MCF 10A (cell line): ENCODE measurements at regions not wholly inside any gene's neighbourhood (a gene's known extent, or its start where the extent isn't known, plus 50 kb on each side); places are given as distances from the start of the nearest gene placed in this dataset.

Source experiments
- BruUV-seq: library from RNA; stranded (reverse); fragments of 400-500 nt; replicated peaks from 2 replicates; lab custom pipeline; 2021; lab: Mats Ljungman, UMichigan
- CTCF ChIA-PET: fragments of 300-600 bp; sonication (Branson Sonifier 250); formaldehyde crosslinking; extraction: SDS; loops from one replicate; lab custom pipeline; 2021; ENCODE audit warnings: antibody characterized with exemption, inconsistent platforms; lab: Yijun Ruan, JAX
- POLR2A ChIA-PET: fragments of 300-600, 350-650 bp; sonication (Branson Sonifier 250); formaldehyde crosslinking; extraction: SDS; loops from one replicate; lab custom pipeline; 2020; ENCODE audit warnings: antibody characterized with exemption, inconsistent platforms; lab: Yijun Ruan, JAX
- DNase-seq: peaks from one replicate; pipeline ENCODE4 v3.0.0-alpha.2; 2018; ENCODE audit not compliant: unreplicated experiment
- H3K27ac Mint-ChIP-seq: one replicate; pipeline ENCODE4 v1.8.0; 2022; ENCODE audit warnings: mild to moderate bottlenecking, low read depth, mixed read lengths; ENCODE audit not compliant: unreplicated experiment
- H3K27me3 Mint-ChIP-seq: one replicate; pipeline ENCODE4 v1.8.0; 2022; ENCODE audit warnings: mixed read lengths; ENCODE audit not compliant: insufficient read depth, unreplicated experiment
- H3K36me3 Mint-ChIP-seq: one replicate; pipeline ENCODE4 v1.8.0; 2022; ENCODE audit warnings: mild to moderate bottlenecking, moderate library complexity, mixed read lengths; ENCODE audit not compliant: insufficient read depth, unreplicated experiment
- H3K4me1 Mint-ChIP-seq: one replicate; pipeline ENCODE4 v1.8.0; 2022; ENCODE audit warnings: mixed read lengths; ENCODE audit not compliant: insufficient read depth, unreplicated experiment
- H3K4me3 Mint-ChIP-seq: one replicate; pipeline ENCODE4 v1.8.0; 2022; ENCODE audit warnings: mild to moderate bottlenecking, moderate library complexity, mixed read lengths; ENCODE audit not compliant: unreplicated experiment
- H3K9me3 Mint-ChIP-seq: one replicate; pipeline ENCODE4 v1.8.0; 2022; ENCODE audit warnings: mixed read lengths; ENCODE audit not compliant: unreplicated experiment
- intact Hi-C: fragments of 100-400 bp; cut with micrococcal nuclease; formaldehyde crosslinking; loops from 2 replicates; pipeline ENCODE4 v1.14.1; 2022
- TF ChIP-seq, protein P1 (sequence below): fragments of 200-600 bp; IDR thresholded peaks from one replicate; pipeline ENCODE4 v1.8.0; 2022; ENCODE audit warnings: antibody characterized with exemption, mild to moderate bottlenecking; ENCODE audit not compliant: unreplicated experiment

GRCh38 chr2:223122781-223123180 lies 70.8 kb downstream of the KCNE4 start:
- H3K4me3 Mint-ChIP-seq: no peak overlapping the region
- intact Hi-C loops: no loop called here
- DNase-seq: no peak
- TF ChIP-seq, protein P1, sequence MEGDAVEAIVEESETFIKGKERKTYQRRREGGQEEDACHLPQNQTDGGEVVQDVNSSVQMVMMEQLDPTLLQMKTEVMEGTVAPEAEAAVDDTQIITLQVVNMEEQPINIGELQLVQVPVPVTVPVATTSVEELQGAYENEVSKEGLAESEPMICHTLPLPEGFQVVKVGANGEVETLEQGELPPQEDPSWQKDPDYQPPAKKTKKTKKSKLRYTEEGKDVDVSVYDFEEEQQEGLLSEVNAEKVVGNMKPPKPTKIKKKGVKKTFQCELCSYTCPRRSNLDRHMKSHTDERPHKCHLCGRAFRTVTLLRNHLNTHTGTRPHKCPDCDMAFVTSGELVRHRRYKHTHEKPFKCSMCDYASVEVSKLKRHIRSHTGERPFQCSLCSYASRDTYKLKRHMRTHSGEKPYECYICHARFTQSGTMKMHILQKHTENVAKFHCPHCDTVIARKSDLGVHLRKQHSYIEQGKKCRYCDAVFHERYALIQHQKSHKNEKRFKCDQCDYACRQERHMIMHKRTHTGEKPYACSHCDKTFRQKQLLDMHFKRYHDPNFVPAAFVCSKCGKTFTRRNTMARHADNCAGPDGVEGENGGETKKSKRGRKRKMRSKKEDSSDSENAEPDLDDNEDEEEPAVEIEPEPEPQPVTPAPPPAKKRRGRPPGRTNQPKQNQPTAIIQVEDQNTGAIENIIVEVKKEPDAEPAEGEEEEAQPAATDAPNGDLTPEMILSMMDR: no peak
- POLR2A ChIA-PET: no interaction called here
- no peaks in the 10 kb centered on the region for H3K4me1 Mint-ChIP-seq
- BruUV-seq: no TSS peak
- H3K36me3 Mint-ChIP-seq: no peaks in the 10 kb centered on the region
- no peaks in the 10 kb centered on the region for H3K9me3 Mint-ChIP-seq
- H3K27me3 Mint-ChIP-seq: no peaks in the 10 kb centered on the region
- H3K27ac Mint-ChIP-seq: no peak overlapping the region
- CTCF ChIA-PET: interaction anchor here (0.6 to 1.2 kb wide), 6 partner anchors 9 to 316 kb away, joined by 3 to 4 read pairs (median 3); no protein-coding TSS in a partner anchor

DNA sequence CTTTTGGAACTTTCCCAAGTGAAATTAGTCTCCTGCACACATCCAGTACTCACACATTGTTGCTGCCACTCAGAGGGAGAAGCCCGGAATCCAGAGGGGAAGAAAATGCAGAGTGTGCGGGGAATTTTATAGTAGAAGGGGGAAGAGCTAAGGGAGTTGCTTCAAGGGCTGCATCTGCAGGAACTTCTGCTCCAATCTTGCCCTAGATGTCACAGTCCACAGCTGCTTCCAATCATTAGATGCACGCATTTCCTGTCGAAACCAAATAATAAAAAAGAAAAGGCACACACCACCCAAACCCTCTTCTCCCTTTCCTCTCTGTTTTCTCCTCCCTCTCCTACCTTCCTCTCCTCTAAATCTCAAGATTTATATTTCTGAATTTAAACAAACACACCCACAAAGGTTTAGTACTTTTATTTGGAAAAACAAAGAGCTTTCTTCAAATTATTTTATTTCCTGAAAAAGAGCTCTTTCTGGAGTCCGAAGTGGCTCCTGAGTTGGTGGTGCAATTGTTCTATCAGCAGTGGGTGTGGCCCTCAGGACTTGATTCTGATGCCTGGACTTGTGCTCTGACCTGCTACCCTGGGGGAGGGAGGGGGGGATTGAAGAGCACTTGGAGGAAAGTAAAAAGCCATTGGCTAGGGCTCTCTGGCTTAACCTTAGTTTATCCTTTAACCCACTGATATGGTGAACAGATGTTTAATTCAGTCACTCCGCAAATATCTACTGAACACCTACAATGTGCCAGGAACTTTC lies 72.0 kb downstream of the KCNE4 start:
- ChIA-PET CTCF (interaction anchor here (1.2 kb wide), 2 partner anchors 23 to 477 kb away, joined by 3 read pairs; no protein-coding TSS in a partner anchor), POLR2A (no interaction called here)
- no peak overlapping the region for H3K27ac Mint-ChIP-seq
- no peaks in the 10 kb centered on the region for H3K9me3 Mint-ChIP-seq
- H3K4me3 Mint-ChIP-seq: no peak overlapping the region
- H3K27me3 Mint-ChIP-seq: no peaks in the 10 kb centered on the region
- no peak for DNase-seq
- no peaks in the 10 kb centered on the region for H3K4me1 Mint-ChIP-seq
- BruUV-seq: no TSS peak
- no peaks in the 10 kb centered on the region for H3K36me3 Mint-ChIP-seq
- intact Hi-C loops: no loop called here
- TF ChIP-seq, protein P1: no peak

GRCh38 chr2:223141606-223142005 lies 89.6 kb downstream of the KCNE4 start:
- BruUV-seq: no TSS peak
- Mint-ChIP-seq H3K9me3 (no peaks in the 10 kb centered on the region), H3K36me3 (no peaks in the 10 kb centered on the region), H3K27me3 (no peaks in the 10 kb centered on the region), H3K4me1 (no peaks in the 10 kb centered on the region), H3K27ac (no peak overlapping the region), H3K4me3 (no peak overlapping the region)
- DNase-seq: no peak
- POLR2A ChIA-PET: no interaction called here
- TF ChIP-seq, protein P1: no peak
- CTCF ChIA-PET: no interaction called here
- intact Hi-C loops: no loop called here

GRCh38 chr2:223142118-223142517 lies 90.1 kb downstream of the KCNE4 start:
- ChIA-PET CTCF (no interaction called here), POLR2A (no interaction called here)
- TF ChIP-seq, protein P1: no peak
- Mint-ChIP-seq H3K9me3 (no peaks in the 10 kb centered on the region), H3K27ac (no peak overlapping the region), H3K4me3 (no peak overlapping the region), H3K27me3 (no peaks in the 10 kb centered on the region), H3K36me3 (no peaks in the 10 kb centered on the region), H3K4me1 (no peaks in the 10 kb centered on the region)
- BruUV-seq: no TSS peak
- DNase-seq: no peak
- intact Hi-C loops: no loop called here
